ENCODE measurements at regions not wholly inside any gene's neighbourhood (a gene's known extent, or its start where the extent isn't known, plus 50 kb on each side); places are given as distances from the start of the nearest gene placed in this dataset.

- Histone ChIP-seq H3K36me3 (ENCODE audit: insufficient read depth) (no peaks in the 10 kb centered on the region), H2AFZ (no peak overlapping the region), H4K20me1 (replicated peaks; ENCODE audit: insufficient read depth) (no peaks in the 10 kb centered on the region), H3K27ac (ENCODE audit: low read depth) (no peak overlapping the region), H3K9me2 (ENCODE audit: insufficient read depth) (0 out of 2 replicates have a peak, but pooled peaks cover 2% of the 10 kb centered on the region), H3K27me3 (ENCODE audit: insufficient read depth) (no peaks in the 10 kb centered on the region), H3K79me2 (replicated peaks; ENCODE audit: insufficient read depth) (no peaks in the 10 kb centered on the region), H3K4me2 (no peak overlapping the region), H3F3A (replicated peaks; ENCODE audit: low read depth) (no peaks in the 10 kb centered on the region), H3K4me1 (ENCODE audit: insufficient read depth) (no peaks in the 10 kb centered on the region), H3K4me3 (no peak overlapping the region)
- TF ChIP-seq REST (IDR thresholded peaks at IDR 0.05; ENCODE audit: unreplicated experiment) = no peak
- no peak for TF ChIP-seq CREB1 (CRISPR knock-in tag; IDR thresholded peaks at IDR 0.05; ENCODE audit: low read depth)
- no peak for TF ChIP-seq EZH2phosphoT487 (IDR thresholded peaks at IDR 0.05; ENCODE audit: unreplicated experiment)
- no peak for TF ChIP-seq ZNF114 (CRISPR knock-in tag; IDR thresholded peaks at IDR 0.05)
- no peak for TF ChIP-seq ZNF331 (CRISPR knock-in tag; IDR thresholded peaks at IDR 0.05; ENCODE audit: low read depth)
- no peak for TF ChIP-seq STAT1 (IDR thresholded peaks at IDR 0.05; ENCODE audit: unreplicated experiment)
- TF ChIP-seq NANOG (IDR thresholded peaks at IDR 0.05; ENCODE audit: borderline replicate concordance) = no peak
- no peak for TF ChIP-seq JUNB (IDR thresholded peaks at IDR 0.05; ENCODE audit: unreplicated experiment)
- no peak for TF ChIP-seq CTCF (conservative IDR thresholded peaks at IDR 0.05; ENCODE audit: low read depth in 2 of 2)
- no peak for TF ChIP-seq EZH2 (IDR thresholded peaks at IDR 0.05; ENCODE audit: low read depth, unreplicated experiment)
- no peak for TF ChIP-seq ETS1 (IDR thresholded peaks at IDR 0.05)
- no peak for TF ChIP-seq POLR2AphosphoS5 (IDR thresholded peaks at IDR 0.05; ENCODE audit: low read depth)
- no peak for TF ChIP-seq ZNF462 (CRISPR knock-in tag; IDR thresholded peaks at IDR 0.05)
- Mint-ChIP-seq H3K4me1 (no peaks in the 10 kb centered on the region), H3K9me3 (peaks cover 4% of the 10 kb centered on the region; the same call in 2 of the 3 replicates), H3K27ac (no peak overlapping the region), H3K36me3 (ENCODE audit: low read depth) (no peaks in the 10 kb centered on the region), H3K4me3 (no peak overlapping the region), H3K27me3 (ENCODE audit: insufficient read depth, low read depth, poor library complexity) (no peaks in the 10 kb centered on the region)
- ATAC-seq = no peak
- no peak for DNase-seq (ENCODE audit: low spot score)
Measured at GRCh38 chr6:88458662-88459061, 292.5 kb upstream of the CNR1 start.
